NCI-H1105 treated with DMSO at 0.1 percent for 48 hours (cell line): ENCODE measurements at regions not wholly inside any gene's neighbourhood (a gene's known extent, or its start where the extent isn't known, plus 50 kb on each side); places are given as distances from the start of the nearest gene placed in this dataset.

ENCODE experiments used
- DNase-seq: peaks from one replicate; lab custom pipeline; 2025; lab: John Stamatoyannopoulos, UW

DNA sequence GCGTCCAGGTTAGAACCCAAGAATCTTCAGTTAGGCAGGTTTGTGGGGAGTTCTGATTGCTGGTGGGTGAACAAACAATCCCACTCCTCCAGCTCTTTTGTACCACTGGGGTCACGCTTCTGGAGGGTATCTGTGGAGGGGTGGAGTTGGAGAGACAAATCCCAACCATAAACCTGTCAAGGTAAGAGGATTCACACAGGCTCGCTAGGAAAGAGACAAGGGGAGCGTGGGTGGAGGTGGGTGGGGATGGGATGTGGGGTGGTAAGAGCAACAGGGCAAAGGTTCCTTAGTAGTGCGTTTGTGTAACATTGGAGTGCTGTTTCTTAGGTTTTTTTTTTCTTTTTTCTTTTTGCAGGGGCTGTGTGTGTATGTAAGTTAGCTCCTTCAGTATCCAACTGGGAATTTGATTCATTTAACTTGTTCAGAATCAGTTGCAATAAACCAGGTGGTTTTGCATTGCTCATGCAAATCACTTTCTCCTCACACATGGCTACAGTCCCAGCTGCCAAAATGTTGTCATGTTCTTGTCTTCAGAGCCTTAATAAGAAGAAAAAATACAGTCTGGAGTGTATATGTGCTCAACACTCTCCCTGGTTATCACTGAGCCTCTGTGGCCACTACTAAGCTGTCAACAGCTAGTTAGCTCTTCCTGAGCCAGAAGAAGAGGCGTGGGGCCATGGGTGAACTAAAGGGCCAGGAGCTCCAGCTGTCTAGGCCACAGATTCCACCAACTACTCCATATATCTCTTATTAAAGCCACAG, 164.0 kb upstream of the RAD23B start:
- DNase-seq = no peak

DNA sequence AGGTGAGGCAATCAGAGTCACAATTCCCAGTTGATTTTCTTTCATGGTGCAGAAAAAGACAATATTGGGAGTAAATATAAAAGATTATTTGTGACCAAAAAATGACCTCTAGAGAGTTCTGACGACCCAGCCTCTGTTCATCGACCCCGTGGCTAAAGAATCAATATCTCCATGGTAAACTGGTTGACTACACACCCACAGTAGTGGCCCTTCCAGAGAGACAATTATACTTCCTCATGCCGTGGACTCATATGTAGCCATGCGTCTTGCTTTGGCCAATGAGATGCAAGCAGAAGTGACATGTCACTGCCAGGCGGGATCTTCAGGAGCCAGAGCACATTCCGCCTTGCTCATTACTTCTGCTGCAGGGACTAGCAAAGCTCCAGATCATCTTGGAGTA, 163.3 kb upstream of the RAD23B start:
- DNase-seq = no peak

DNA sequence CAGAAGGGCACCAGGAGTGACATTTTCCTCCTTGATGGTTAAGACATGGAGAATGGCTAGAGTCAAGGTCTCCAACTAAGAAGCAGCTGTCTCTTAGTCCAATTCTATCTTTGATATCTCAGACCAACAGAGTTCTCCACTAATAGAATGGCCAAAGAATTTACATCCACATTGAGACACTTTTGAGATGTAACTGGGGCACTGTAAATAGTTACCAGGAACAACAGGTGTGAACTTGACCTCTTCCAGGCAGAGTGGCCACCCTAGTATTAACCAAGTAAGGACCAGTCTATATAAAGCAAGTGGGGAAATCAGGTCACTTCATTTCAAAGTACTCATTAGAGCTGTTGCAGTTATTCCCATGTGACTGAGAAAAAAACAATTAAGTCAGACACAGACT, 159.7 kb upstream of the RAD23B start:
- no peak for DNase-seq

DNA sequence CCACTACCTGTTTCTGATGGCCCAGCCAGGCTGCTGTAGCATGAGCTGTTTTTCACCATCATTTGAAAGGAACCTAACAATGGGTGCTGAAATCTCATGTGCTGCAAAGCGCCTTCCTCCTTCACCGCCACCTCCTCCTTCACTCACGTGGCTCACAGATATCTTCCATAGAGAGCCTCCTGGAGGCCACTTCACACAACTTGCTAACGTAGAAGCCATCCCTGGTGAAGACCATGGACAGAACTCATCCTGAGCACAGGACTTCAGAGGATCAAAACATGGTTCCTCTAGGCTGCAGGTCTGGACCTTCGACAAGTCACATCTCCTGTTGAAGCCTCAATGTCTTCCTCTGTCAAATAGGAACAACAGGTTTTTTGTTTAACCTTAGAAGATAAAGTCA, 155.5 kb upstream of the RAD23B start:
- DNase-seq = no peak

DNA sequence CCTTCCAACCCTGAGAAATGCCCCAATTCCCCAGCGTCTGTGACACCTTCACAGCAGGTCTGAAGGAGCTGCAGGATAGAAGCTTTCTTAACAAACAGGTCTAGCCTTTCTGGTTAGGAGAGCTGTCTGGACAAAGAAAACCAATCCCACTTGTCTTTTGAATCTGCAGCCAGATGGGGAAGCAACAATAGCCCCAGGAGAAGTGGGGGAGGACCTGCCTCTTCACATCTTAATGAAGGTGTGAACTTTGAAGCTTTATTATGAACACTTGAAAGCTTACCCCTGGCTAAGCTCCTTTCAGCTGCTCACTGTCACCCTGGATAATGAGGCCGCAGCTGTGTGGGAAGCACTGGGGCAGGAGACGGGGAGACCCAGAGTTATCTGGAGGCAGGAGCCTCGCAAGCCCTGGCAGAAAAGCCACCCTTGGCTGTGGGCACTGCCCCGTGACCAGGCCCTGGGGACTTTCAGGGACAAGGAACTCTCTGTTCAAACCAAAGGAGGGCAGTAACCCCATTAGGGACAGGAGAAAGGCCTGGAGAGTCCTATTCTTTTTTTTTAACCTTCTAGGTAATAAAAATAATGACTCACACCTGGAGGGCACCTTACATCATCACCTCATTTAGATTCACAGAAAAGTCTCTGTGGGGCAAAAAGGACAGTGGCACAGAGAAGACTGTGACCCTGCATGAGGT, 151.8 kb upstream of the RAD23B start:
- DNase-seq = peak; percentile 75

DNA sequence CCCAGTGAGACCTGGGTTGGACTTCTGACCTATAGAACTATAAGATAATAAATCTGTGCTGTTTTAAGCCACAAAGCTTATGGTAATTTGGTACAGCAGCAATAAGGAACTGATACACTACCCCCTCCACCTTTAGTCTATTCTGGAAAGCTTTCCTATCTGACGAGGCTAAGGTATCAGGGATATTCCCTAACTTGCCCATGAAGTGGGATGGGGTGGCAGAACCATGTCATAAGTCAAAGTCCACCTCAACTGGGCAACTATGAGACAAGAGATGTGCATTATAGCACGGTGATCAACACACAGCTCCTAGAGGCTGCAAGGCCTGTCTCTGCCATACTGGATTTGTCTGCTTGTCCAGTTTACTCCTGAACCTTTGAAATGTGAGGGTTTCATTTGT, 146.8 kb upstream of the RAD23B start:
- DNase-seq = no peak

GRCh38 chr9:107137495-107138202, 145.4 kb upstream of the RAD23B start:
- no peak for DNase-seq

- DNase-seq = no peak
Measured at GRCh38 chr9:107138261-107138992, 144.7 kb upstream of the RAD23B start.

GRCh38 chr9:107141967-107142366, 141.1 kb upstream of the RAD23B start:
- DNase-seq = no peak

- no peak for DNase-seq
Measured at GRCh38 chr9:107142430-107142829, 140.6 kb upstream of the RAD23B start.

DNA sequence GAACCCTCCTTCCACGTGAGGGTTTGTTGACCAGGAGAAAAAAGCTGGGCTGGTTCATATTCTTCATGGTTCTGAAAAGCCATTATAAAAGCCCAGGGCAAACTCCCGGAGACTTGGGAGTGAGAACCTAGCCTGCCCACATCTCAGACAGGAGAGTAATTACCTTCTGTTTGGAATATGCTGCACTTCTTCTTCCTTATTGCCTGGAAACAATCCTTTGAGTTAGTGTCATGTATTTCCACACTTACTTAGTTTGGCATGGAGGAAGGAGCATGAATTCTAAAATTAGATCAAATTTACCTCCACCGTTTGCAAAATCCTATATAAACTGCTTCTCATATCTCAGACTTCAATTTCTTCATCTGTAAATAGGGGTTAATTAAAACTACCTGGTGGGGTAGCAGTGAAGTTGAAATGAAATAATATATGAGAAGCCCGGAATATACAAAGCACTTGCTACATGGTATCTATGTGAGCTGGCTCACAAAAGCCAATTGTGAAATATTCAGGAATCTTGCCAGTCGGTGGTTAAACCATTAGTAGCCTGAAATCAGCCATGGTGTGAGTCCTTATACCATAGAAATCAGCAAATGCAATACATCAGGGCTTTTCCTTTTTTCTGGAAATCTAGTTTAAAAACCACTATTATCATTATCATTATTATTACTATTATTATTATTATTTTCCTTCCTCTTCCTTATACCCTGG, 140.0 kb upstream of the RAD23B start:
- no peak for DNase-seq

GRCh38 chr9:107144475-107144874, 138.6 kb upstream of the RAD23B start:
- DNase-seq = peak; percentile 16

DNA sequence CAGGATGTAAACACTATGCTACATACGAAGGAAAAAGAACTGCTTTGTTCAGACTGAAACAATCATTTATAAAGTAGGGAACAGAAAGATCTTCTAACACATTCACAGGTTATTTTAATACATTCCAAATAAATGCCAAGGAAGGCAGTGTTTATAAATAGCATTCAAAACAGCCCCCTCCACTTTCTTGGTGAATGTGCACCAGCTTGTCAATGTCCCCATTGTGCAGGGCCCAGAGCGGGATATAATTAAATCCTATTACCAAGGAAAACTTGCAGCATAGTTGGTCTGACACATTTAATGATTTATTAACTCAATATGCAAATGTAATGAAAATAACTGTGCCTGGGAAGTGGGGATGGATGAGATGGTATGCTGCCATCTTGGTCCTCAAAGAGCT, 135.9 kb upstream of the RAD23B start:
- no peak for DNase-seq

GRCh38 chr9:107148216-107148615, 134.9 kb upstream of the RAD23B start:
- no peak for DNase-seq

DNA sequence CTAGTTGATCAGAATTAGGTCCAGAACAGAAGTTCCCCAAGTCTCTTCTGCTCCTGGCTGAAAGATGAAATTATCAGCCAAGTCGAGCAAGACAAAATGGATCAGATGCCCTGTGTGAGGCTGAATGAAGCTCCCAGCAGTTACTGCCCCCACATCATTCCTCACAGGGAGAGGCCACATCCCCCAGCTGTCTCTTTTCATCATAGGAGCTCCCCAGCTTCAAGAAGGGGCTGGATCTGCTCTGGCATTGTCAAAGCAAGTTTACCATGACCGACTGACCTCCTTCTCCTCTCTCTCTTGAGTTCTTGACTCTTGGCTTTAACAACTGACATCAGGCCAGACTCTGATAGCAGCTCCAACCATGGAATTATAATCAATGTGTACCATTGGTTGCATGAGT, 133.3 kb upstream of the RAD23B start:
- no peak for DNase-seq

DNA sequence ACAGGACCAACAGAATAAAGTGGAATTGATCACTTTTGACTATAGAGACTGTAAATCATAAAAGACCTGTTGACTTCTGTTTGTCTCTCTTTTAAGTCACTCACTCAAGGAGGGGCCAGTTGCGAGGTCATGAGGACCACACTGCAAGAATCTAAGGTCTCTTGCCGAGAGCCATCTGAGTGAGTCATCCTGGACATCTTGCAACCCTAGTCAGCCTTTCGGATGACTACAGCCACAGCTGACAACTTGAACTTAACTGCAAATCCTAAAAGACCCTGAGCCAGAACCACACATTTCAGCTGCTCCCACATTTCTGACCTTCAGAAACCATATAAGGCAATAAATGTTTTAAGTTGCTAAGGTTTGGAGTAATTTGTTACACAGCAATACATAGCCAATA, 129.7 kb upstream of the RAD23B start:
- no peak for DNase-seq

GRCh38 chr9:107154291-107154690, 128.8 kb upstream of the RAD23B start:
- DNase-seq = no peak

DNA sequence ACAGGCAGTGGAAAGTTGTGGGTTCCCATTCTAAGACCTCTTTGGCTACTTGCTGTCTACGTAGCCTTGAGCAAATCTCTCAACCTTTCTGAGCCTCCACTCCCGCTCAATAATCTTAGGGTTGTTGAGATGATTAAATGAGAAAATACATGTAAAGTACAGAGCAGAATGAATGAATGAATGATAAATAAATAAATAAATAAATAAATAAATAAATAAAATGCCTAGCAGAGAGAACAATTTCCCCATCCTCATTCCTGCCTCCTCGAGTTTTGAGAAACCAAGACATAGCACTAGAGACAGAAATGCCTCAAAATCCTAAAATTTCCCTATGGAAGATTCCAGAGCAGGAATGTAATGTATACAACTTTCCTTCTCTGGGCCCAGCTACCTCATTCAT, 128.3 kb upstream of the RAD23B start:
- DNase-seq = no peak

- DNase-seq = no peak
Measured at GRCh38 chr9:107155244-107155817, 127.7 kb upstream of the RAD23B start.

GRCh38 chr9:107158321-107158720, 124.8 kb upstream of the RAD23B start:
- DNase-seq = peak; percentile 12

DNA sequence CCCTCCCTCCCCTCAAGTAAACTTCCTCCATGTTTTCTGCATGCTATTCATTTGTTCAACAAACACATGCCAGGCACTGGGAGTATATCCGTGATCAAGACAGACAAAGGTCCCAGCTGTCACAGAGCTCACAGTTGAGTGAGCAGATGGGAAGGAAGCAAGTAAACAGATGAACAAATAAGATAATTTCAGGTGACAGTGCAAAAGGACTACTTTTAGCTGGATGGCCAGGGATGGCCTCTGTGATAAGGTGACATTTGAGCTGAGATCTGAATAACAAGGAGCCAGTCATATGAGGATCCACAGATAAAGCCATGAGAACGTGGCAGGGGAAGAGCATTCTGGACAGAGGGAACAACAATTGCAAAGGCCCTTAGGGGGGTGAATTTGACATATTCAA, 121.7 kb upstream of the RAD23B start:
- DNase-seq = no peak
